Neural cell (in vitro differentiated cells): ENCODE measurements at regions not wholly inside any gene's neighbourhood (a gene's known extent, or its start where the extent isn't known, plus 50 kb on each side); places are given as distances from the start of the nearest gene placed in this dataset.

ENCODE experiments used
- H2AFZ ChIP-seq: fragments of 200-600, 300-800 bp; sonication (generic), shearing (Covaris generic); 2 replicates; pipeline ENCODE4 v1.6.0; 2014; ENCODE audit warnings: low read depth, mild to moderate bottlenecking, antibody characterized with exemption, low read length, moderate library complexity
- H3F3A ChIP-seq: fragments of 200-600 bp; shearing (Covaris generic); 2 replicates; pipeline ENCODE4 v1.6.1; 2016; ENCODE audit warnings: mild to moderate bottlenecking, moderate library complexity, mixed read lengths, antibody characterized with exemption, low read length; ENCODE audit not compliant: insufficient read depth, poor library complexity, severe bottlenecking
- H3K27ac ChIP-seq: fragments of 200-600, 300-800 bp; sonication (generic), shearing (Covaris generic); 2 replicates; pipeline ENCODE4 v1.5.1; 2014; ENCODE audit warnings: mild to moderate bottlenecking, low read length, moderate library complexity
- H3K27me3 ChIP-seq: fragments of 300-800, 200-600 bp; sonication (generic), shearing (Covaris generic); 2 replicates; pipeline ENCODE4 v1.6.0; 2014; ENCODE audit warnings: mild to moderate bottlenecking, low read depth, low read length, moderate library complexity; ENCODE audit not compliant: insufficient read depth
- H3K36me3 ChIP-seq: fragments of 300-800, 200-600 bp; sonication (generic), shearing (Covaris generic); 2 replicates; pipeline ENCODE4 v1.5.1; 2014; ENCODE audit warnings: mild to moderate bottlenecking, antibody characterized with exemption, low read length, moderate library complexity; ENCODE audit not compliant: insufficient read depth
- H3K4me2 ChIP-seq: fragments of 300-800, 200-600 bp; sonication (generic), shearing (Covaris generic); 2 replicates; pipeline ENCODE4 v1.6.0; 2014; ENCODE audit warnings: mild to moderate bottlenecking, low read length
- H3K4me3 ChIP-seq: fragments of 300-800, 200-600 bp; sonication (generic), shearing (Covaris generic); 2 replicates; pipeline ENCODE4 v1.5.1; 2014; ENCODE audit warnings: mild to moderate bottlenecking, low read length, moderate library complexity
- H3K79me2 ChIP-seq: fragments of 200-600 bp; shearing (Covaris generic); replicated peaks from 2 replicates; pipeline ENCODE4 v1.6.0; 2014; ENCODE audit warnings: mild to moderate bottlenecking, low read length, moderate library complexity; ENCODE audit not compliant: insufficient read depth
- H3K9ac ChIP-seq: fragments of 300-800, 200-600 bp; sonication (generic), shearing (Covaris generic); 2 replicates; pipeline ENCODE4 v1.6.1; 2016; ENCODE audit warnings: mild to moderate bottlenecking, low read length, mixed read lengths
- H3K9me2 ChIP-seq: fragments of 200-600 bp; shearing (Covaris generic); 2 replicates; pipeline ENCODE4 v1.6.1; 2016; ENCODE audit warnings: mild to moderate bottlenecking, low read length, mixed read lengths; ENCODE audit not compliant: insufficient read depth
- H3K9me3 ChIP-seq: fragments of 200-600, 300-800 bp; sonication (generic), shearing (Covaris generic); 2 replicates; pipeline ENCODE4 v1.6.1; 2016; ENCODE audit warnings: mild to moderate bottlenecking, mixed run types, low read length, moderate library complexity, mixed read lengths
- H4K20me1 ChIP-seq: fragments of 200-600 bp; shearing (Covaris generic); 2 replicates; pipeline ENCODE4 v1.6.1; 2016; ENCODE audit warnings: mild to moderate bottlenecking, mixed run types; ENCODE audit not compliant: insufficient read depth
- CTCF ChIP-seq: fragments of 450-650 bp; IDR thresholded peaks from 2 replicates; pipeline ENCODE4 v1.5.1; 2014; ENCODE audit warnings: antibody characterized with exemption, mild to moderate bottlenecking, moderate library complexity; ENCODE audit not compliant: poor library complexity, severe bottlenecking
- EP300 ChIP-seq: fragments of 450-650 bp; conservative IDR thresholded peaks from 2 replicates; pipeline ENCODE4 v1.6.1; 2014; ENCODE audit warnings: antibody characterized with exemption, mild to moderate bottlenecking, moderate library complexity; ENCODE audit not compliant: poor library complexity, severe bottlenecking
- EZH2 ChIP-seq: fragments of 200-600, 300-800 bp; shearing (Covaris generic), sonication (generic); IDR thresholded peaks from 2 replicates; pipeline ENCODE4 v1.6.1; 2014; ENCODE audit warnings: antibody characterized with exemption, low read length, borderline replicate concordance, mild to moderate bottlenecking; ENCODE audit not compliant: insufficient read depth, poor library complexity, severe bottlenecking
- MXI1 ChIP-seq: fragments of 450-650 bp; conservative IDR thresholded peaks from 2 replicates; pipeline ENCODE4 v1.6.1; 2014; ENCODE audit warnings: antibody characterized with exemption, mild to moderate bottlenecking; ENCODE audit not compliant: poor library complexity, severe bottlenecking
- POLR2AphosphoS5 ChIP-seq: IDR thresholded peaks from 2 replicates; pipeline ENCODE4 v1.6.1; 2012
- RAD21 ChIP-seq: fragments of 450-650 bp; conservative IDR thresholded peaks from 2 replicates; pipeline ENCODE4 v1.6.1; 2014; ENCODE audit warnings: antibody characterized with exemption, mild to moderate bottlenecking, moderate library complexity
- REST ChIP-seq: IDR thresholded peaks from 2 replicates; pipeline ENCODE4 v1.6.1; 2012; ENCODE audit warnings: borderline replicate concordance
- SMC3 ChIP-seq: fragments of 450-650 bp; conservative IDR thresholded peaks from 2 replicates; pipeline ENCODE4 v1.6.1; 2014; ENCODE audit warnings: antibody characterized with exemption, mild to moderate bottlenecking, moderate library complexity; ENCODE audit not compliant: poor library complexity
- TAF1 ChIP-seq: IDR thresholded peaks from 2 replicates; pipeline ENCODE4 v1.6.1; 2012; ENCODE audit warnings: low read depth

- no peak overlapping the region for H3K4me3 ChIP-seq
- no peak overlapping the region for H3K27ac ChIP-seq
- no peaks in the 10 kb centered on the region for H3K36me3 ChIP-seq
- H3K9me2 ChIP-seq: no peaks in the 10 kb centered on the region
- TF ChIP-seq SMC3: no peak
- no peak for TF ChIP-seq MXI1
- TF ChIP-seq EP300: no peak
- TF ChIP-seq CTCF: no peak
- TF ChIP-seq EZH2: no peak
- no peak for TF ChIP-seq POLR2AphosphoS5
- no peak for TF ChIP-seq REST
- no peak for TF ChIP-seq RAD21
- no peak for TF ChIP-seq TAF1
- H3K27me3 ChIP-seq: no peaks in the 10 kb centered on the region
- no peak overlapping the region for H2AFZ ChIP-seq
- H3F3A ChIP-seq: no peaks in the 10 kb centered on the region
- no peaks in the 10 kb centered on the region for H3K79me2 ChIP-seq
- H3K9me3 ChIP-seq: no peaks in the 10 kb centered on the region
- no peak overlapping the region for H3K9ac ChIP-seq
- H4K20me1 ChIP-seq: no peaks in the 10 kb centered on the region
- no peak overlapping the region for H3K4me2 ChIP-seq
Observed at GRCh38 chr18:8538935-8539334, 70.3 kb upstream of the RAB12 start.

GRCh38 chr18:8546677-8547076 lies 62.6 kb upstream of the RAB12 start:
- H3K27me3 ChIP-seq: no peaks in the 10 kb centered on the region
- no peak overlapping the region for H3K9ac ChIP-seq
- no peak overlapping the region for H3K27ac ChIP-seq
- no peak overlapping the region for H3K4me2 ChIP-seq
- no peak for TF ChIP-seq TAF1
- no peak overlapping the region for H2AFZ ChIP-seq
- H3K9me3 ChIP-seq: no peaks in the 10 kb centered on the region
- H3K79me2 ChIP-seq: no peaks in the 10 kb centered on the region
- H4K20me1 ChIP-seq: no peaks in the 10 kb centered on the region
- H3K9me2 ChIP-seq: no peaks in the 10 kb centered on the region
- no peaks in the 10 kb centered on the region for H3K36me3 ChIP-seq
- H3K4me3 ChIP-seq: no peak overlapping the region
- H3F3A ChIP-seq: no peaks in the 10 kb centered on the region

- H3K36me3 ChIP-seq: no peaks in the 10 kb centered on the region
- H3K79me2 ChIP-seq: no peaks in the 10 kb centered on the region
- no peak overlapping the region for H2AFZ ChIP-seq
- H3K27ac ChIP-seq: peak overlapping the region; percentile 56
- no peak for TF ChIP-seq SMC3
- no peak for TF ChIP-seq TAF1
- no peak for TF ChIP-seq REST
- TF ChIP-seq CTCF: no peak
- TF ChIP-seq EP300: no peak
- TF ChIP-seq EZH2: no peak
- no peaks in the 10 kb centered on the region for H4K20me1 ChIP-seq
- H3F3A ChIP-seq: no peaks in the 10 kb centered on the region
- H3K4me3 ChIP-seq: no peak overlapping the region
- no peaks in the 10 kb centered on the region for H3K9me3 ChIP-seq
- H3K27me3 ChIP-seq: no peaks in the 10 kb centered on the region
- no peaks in the 10 kb centered on the region for H3K9me2 ChIP-seq
- no peak overlapping the region for H3K9ac ChIP-seq
- no peak overlapping the region for H3K4me2 ChIP-seq
Observed at GRCh38 chr18:8548186-8548585, 61.1 kb upstream of the RAB12 start.
